Caco-2 (cell line): ENCODE measurements at regions not wholly inside any gene's neighbourhood (a gene's known extent, or its start where the extent isn't known, plus 50 kb on each side); places are given as distances from the start of the nearest gene placed in this dataset.

Experiments
- BruUV-seq: library from RNA; stranded (reverse); fragments of 400-500 nt; replicated peaks from 2 replicates; lab custom pipeline; 2021; lab: Mats Ljungman, UMichigan
- CTCF ChIA-PET: fragments of 300-600 bp; sonication (Branson Sonifier 250); formaldehyde crosslinking; loops from one replicate; lab custom pipeline; 2022; ENCODE audit warnings: antibody characterized with exemption; lab: Charles Lee
- POLR2A ChIA-PET: fragments of 300-600 bp; sonication (Branson Sonifier 250); formaldehyde crosslinking; loops from one replicate; lab custom pipeline; 2022; ENCODE audit warnings: antibody characterized with exemption; lab: Charles Lee
- DNase-seq, 2 experiments: peaks; one replicate each; pipeline versions ENCODE4 v3.0.0 to v3.0.0-alpha.2; 2020 to 2022
- H3K27me3 ChIP-seq: replicated peaks from 2 replicates; pipeline ENCODE4 v1.6.0; 2011; ENCODE audit warnings: low read length; ENCODE audit not compliant: control insufficient read depth, insufficient read depth
- H3K36me3 ChIP-seq: 2 replicates; pipeline ENCODE4 v1.5.1; 2011; ENCODE audit warnings: low read length; ENCODE audit not compliant: control insufficient read depth, insufficient read depth
- H3K4me1 ChIP-seq: fragments of 250-450 bp; sonication (Bioruptor Pico); 2 replicates; pipeline ENCODE4 v1.5.1; 2020; ENCODE audit warnings: mild to moderate bottlenecking
- H3K4me3 ChIP-seq: 2 replicates; pipeline ENCODE4 v1.5.1; 2011; ENCODE audit warnings: low read depth, mild to moderate bottlenecking, control low read depth, low read length
- H3K9me3 ChIP-seq: fragments of 250-450 bp; sonication (Bioruptor Pico); 2 replicates; pipeline ENCODE4 v1.5.1; 2020; ENCODE audit warnings: mild to moderate bottlenecking, moderate library complexity
- H3K27ac Mint-ChIP-seq: one replicate; pipeline ENCODE4 v1.8.0; 2022; ENCODE audit warnings: mixed read lengths; ENCODE audit not compliant: unreplicated experiment
- H3K27me3 Mint-ChIP-seq: one replicate; pipeline ENCODE4 v1.8.0; 2022; ENCODE audit warnings: mixed read lengths; ENCODE audit not compliant: insufficient read depth, unreplicated experiment
- H3K36me3 Mint-ChIP-seq: one replicate; pipeline ENCODE4 v1.8.0; 2022; ENCODE audit warnings: mild to moderate bottlenecking, mixed read lengths; ENCODE audit not compliant: insufficient read depth, unreplicated experiment
- H3K4me1 Mint-ChIP-seq: one replicate; pipeline ENCODE4 v1.8.0; 2022; ENCODE audit warnings: low read depth, mixed read lengths; ENCODE audit not compliant: unreplicated experiment
- H3K4me3 Mint-ChIP-seq: one replicate; pipeline ENCODE4 v1.8.0; 2022; ENCODE audit warnings: mild to moderate bottlenecking, moderate library complexity, mixed read lengths; ENCODE audit not compliant: unreplicated experiment
- H3K9me3 Mint-ChIP-seq: one replicate; pipeline ENCODE4 v1.8.0; 2022; ENCODE audit warnings: mixed read lengths; ENCODE audit not compliant: unreplicated experiment
- CTCF ChIP-seq, 2 experiments: fragments of 200-600 bp in 1 of 2; IDR thresholded peaks; 1 replicate in 1 of 2; 2 replicates in 1 of 2; pipeline versions ENCODE4 v1.5.1 to v1.8.0; 2011 to 2022; ENCODE audit warnings: antibody characterized with exemption in 1 of 2, control low read depth in 1 of 2, inconsistent platforms in 1 of 2, low read depth in 1 of 2, low read length in 1 of 2, mild to moderate bottlenecking in 1 of 2, moderate library complexity in 1 of 2; ENCODE audit not compliant: insufficient read depth in 1 of 2, severe bottlenecking in 1 of 2, unreplicated experiment in 1 of 2
- intact Hi-C: fragments of 100-400 bp; cut with micrococcal nuclease; formaldehyde crosslinking; loops from one replicate; pipeline ENCODE4 v1.10.0; 2022; ENCODE audit not compliant: unreplicated experiment

DNA sequence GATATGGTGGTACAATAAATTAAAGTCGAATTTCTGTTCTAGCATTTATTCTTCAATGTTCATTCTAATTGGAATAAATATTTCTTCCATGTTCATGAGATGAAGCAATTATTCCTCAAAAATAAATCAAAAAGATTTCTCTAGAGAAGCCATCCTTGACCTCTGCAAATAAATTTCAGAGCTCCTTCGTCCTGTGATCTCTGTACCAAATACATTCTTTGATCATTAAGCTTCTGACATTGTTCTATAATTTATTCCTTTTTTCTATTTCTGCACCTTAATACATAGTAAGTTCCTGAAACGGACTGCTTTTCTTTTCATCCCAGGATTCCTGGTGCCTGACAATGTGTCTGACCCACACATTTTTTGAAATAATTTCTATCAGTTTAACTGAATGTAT is 1039.3 kb upstream of the TYRP1 start:
- Mint-ChIP-seq H3K27me3 (no peaks in the 10 kb centered on the region), H3K4me1 (no peaks in the 10 kb centered on the region), H3K9me3 (no peaks in the 10 kb centered on the region), H3K4me3 (no peak overlapping the region), H3K36me3 (no peaks in the 10 kb centered on the region), H3K27ac (no peak overlapping the region)
- ChIA-PET CTCF (no interaction called here), POLR2A (no interaction called here)
- intact Hi-C loops: no loop called here
- no TSS peak for BruUV-seq
- no peaks in the 10 kb centered on the region for H3K4me1 ChIP-seq
- no peaks in the 10 kb centered on the region for H3K27me3 ChIP-seq
- H3K36me3 ChIP-seq: no peaks in the 10 kb centered on the region
- no peak for TF ChIP-seq CTCF (IDR thresholded peaks at IDR 0.05; ENCODE audit: insufficient read depth in 1 of 2, low read depth in 1 of 2, low read length in 1 of 2, severe bottlenecking in 1 of 2, unreplicated experiment in 1 of 2)
- H3K4me3 ChIP-seq: no peak overlapping the region
- H3K9me3 ChIP-seq: no peaks in the 10 kb centered on the region
- DNase-seq: no peak

DNA sequence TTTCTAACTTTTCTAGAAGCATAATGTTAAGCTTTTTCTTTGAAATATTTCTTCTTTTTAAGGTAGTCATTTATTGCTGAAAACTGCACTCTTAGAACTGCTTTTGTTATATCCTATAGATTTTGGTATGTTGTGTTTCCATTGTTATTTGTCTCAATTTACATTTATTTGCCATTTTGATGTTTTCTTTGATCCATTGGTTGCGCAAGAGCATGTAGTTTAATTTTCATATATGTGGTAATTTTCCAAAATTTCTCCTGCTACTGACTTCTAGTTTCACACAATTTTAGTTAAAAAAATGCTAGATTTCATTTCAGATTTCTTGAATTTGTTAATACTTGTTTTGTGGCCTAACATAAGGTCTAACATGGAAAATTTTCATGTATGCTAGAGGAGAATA is 1029.3 kb upstream of the TYRP1 start:
- Histone ChIP-seq H3K27me3 (no peaks in the 10 kb centered on the region), H3K4me1 (no peaks in the 10 kb centered on the region), H3K36me3 (no peaks in the 10 kb centered on the region), H3K9me3 (no peaks in the 10 kb centered on the region), H3K4me3 (no peak overlapping the region)
- Mint-ChIP-seq H3K4me3 (no peak overlapping the region), H3K9me3 (no peaks in the 10 kb centered on the region), H3K27me3 (no peaks in the 10 kb centered on the region), H3K4me1 (no peaks in the 10 kb centered on the region), H3K27ac (no peak overlapping the region), H3K36me3 (no peaks in the 10 kb centered on the region)
- DNase-seq: no peak
- CTCF ChIA-PET: no interaction called here
- intact Hi-C loops: no loop called here
- BruUV-seq: no TSS peak
- TF ChIP-seq CTCF (IDR thresholded peaks at IDR 0.05; ENCODE audit: insufficient read depth in 1 of 2, low read depth in 1 of 2, low read length in 1 of 2, severe bottlenecking in 1 of 2, unreplicated experiment in 1 of 2): no peak
- POLR2A ChIA-PET: no interaction called here

- no peaks in the 10 kb centered on the region for H3K27me3 Mint-ChIP-seq
- no TSS peak for BruUV-seq
- intact Hi-C loops: no loop called here
- Histone ChIP-seq H3K27me3 (no peaks in the 10 kb centered on the region), H3K4me1 (no peaks in the 10 kb centered on the region), H3K36me3 (no peaks in the 10 kb centered on the region), H3K4me3 (no peak overlapping the region), H3K9me3 (no peaks in the 10 kb centered on the region)
- DNase-seq: no peak
- no peak overlapping the region for H3K27ac Mint-ChIP-seq
- no peak overlapping the region for H3K4me3 Mint-ChIP-seq
- CTCF ChIA-PET: no interaction called here
- H3K4me1 Mint-ChIP-seq: no peaks in the 10 kb centered on the region
- POLR2A ChIA-PET: no interaction called here
- H3K9me3 Mint-ChIP-seq: no peaks in the 10 kb centered on the region
- H3K36me3 Mint-ChIP-seq: no peaks in the 10 kb centered on the region
- no peak for TF ChIP-seq CTCF (IDR thresholded peaks at IDR 0.05; ENCODE audit: insufficient read depth in 1 of 2, low read depth in 1 of 2, low read length in 1 of 2, severe bottlenecking in 1 of 2, unreplicated experiment in 1 of 2)
Observed at GRCh38 chr9:11676821-11677220, 1016.4 kb upstream of the TYRP1 start.
